Hematopoietic multipotent progenitor cell treated with erythropoietin and hydrocortisone succinate and interleukin-3 and kit ligand, for 6 days (in vitro differentiated cells): ENCODE measurements at regions not wholly inside any gene's neighbourhood (a gene's known extent, or its start where the extent isn't known, plus 50 kb on each side); places are given as distances from the start of the nearest gene placed in this dataset.

ENCODE experiments used
- DNase-seq: peaks from one replicate; pipeline ENCODE4 v3.0.0-alpha.2; 2015

- no peak for DNase-seq
Measured at GRCh38 chr7:13822678-13823077, 166.8 kb downstream of the ETV1 start.

GRCh38 chr7:13826752-13827151, 162.7 kb downstream of the ETV1 start:
- DNase-seq: no peak

DNA sequence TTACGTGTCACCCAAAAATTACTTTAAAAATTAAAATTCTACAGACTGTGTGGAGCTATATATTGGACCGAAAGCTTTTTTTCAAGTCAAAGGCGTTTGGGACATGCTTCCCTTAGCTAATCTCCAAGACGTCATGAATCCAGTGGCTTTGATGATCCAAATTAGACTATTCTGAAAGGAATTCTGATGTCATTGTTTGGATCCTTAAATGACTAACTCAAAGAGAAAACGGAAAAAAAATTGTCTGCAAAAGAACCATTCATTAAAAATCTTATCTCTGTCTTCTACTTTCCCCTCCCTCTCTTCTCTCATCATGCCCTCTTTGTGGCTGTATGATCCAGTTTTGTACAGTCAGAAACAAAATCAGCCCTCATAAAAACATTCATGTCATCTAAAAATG, 161.8 kb downstream of the ETV1 start:
- DNase-seq: no peak

- no peak for DNase-seq
Measured at GRCh38 chr7:13829231-13829630, 160.2 kb downstream of the ETV1 start.

- no peak for DNase-seq
Measured at GRCh38 chr7:13829914-13830900, 159.3 kb downstream of the ETV1 start.

DNA sequence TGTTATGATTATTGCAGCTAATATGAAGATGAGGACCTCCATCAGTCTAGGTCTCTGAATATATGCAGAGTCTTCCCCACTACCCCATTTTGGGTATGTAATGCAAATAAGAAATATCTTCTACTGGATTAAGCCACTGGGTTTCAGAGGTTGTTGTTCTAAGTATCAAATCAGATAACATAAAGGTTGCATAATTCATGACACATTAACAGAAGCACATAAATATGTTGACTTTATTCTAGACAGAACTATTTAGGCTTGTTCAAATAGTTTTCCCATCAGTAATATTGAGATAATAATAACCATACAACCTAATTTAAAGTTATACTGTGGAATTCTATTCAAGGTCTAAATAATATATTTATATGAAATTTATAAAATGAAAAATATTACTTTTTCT, 157.1 kb downstream of the ETV1 start:
- no peak for DNase-seq

- DNase-seq: no peak
Measured at GRCh38 chr7:13834328-13834761, 155.1 kb downstream of the ETV1 start.

DNA sequence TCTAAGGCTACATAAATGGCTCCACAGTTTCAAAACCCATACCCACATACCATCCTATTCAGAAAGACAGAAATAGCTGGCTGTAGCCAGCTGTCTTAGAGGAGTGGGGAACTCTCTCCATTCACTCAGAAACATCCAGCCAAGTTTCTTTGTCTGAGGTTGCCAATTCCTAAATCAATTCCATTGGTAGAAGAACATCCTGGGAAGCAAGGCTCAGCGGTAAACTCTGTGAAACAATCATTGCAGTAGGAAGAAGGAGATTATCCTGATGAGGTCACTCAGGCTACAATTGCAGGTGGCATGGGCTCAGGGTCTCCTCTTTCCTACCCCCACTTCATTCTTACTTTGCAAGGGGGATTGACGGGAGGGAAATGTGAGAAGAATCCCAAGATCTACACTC, 154.0 kb downstream of the ETV1 start:
- DNase-seq: no peak

- DNase-seq: no peak
Measured at GRCh38 chr7:13839063-13839462, 150.4 kb downstream of the ETV1 start.
